Stimulated activated CD4-positive, alpha-beta T cell treated with anti-CD3 and anti-CD28 coated beads, Interleukin-12 subunit alpha, Interleukin-12 subunit beta, amount 100 ng/mL, for 48 hours (primary cell): ENCODE measurements at regions not wholly inside any gene's neighbourhood (a gene's known extent, or its start where the extent isn't known, plus 50 kb on each side); places are given as distances from the start of the nearest gene placed in this dataset.
"Not testable (repeated sequence)": the region's sequence is repeated elsewhere in the genome, so short reads cannot be mapped to it uniquely, and the experiment has no call there.

Source experiments
- DNase-seq, 3 donors: peaks; one replicate each; pipeline ENCODE4 v3.0.0-alpha.2; 2020; ENCODE audit warnings: low read depth in 2 of 3, low spot score in 1 of 3

DNA sequence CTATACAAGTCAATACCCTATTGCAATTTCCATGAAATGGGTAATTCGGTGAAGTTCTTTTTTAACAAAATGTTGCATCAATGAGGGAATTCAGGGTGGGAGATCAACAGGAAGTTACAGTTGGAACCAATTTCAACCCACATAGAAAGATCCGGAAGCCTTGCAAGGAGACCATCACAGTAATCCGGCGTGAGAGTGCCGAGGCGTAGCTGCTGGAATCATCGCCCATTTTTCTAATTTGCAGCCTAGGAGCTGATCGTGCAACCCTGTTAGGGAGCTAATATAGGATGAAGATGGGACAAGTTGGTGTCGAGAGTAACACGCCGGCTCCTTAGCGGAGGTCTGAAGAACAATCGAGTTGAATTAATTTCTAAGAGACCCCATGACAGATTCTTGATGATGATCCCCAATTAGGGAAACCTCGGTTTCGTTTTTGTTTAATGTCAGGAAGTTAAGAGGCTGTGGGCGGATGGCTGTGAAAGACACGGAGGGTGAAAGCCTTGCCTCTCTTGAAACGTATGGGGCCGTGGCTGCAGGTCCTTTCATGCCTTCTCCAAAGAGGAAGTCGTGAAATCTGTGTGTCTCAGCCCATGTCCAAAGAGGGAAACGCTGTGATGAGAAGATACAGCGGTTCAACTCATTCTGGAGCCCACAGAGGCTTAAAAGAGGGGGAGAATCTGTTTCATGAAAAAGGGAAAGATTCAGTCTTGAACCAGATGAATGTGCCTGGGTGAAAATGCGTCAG lies 51.2 kb upstream of the CARD11 start:
- peak in 2 of 3 donors; percentile 24 to 38 for DNase-seq

DNA sequence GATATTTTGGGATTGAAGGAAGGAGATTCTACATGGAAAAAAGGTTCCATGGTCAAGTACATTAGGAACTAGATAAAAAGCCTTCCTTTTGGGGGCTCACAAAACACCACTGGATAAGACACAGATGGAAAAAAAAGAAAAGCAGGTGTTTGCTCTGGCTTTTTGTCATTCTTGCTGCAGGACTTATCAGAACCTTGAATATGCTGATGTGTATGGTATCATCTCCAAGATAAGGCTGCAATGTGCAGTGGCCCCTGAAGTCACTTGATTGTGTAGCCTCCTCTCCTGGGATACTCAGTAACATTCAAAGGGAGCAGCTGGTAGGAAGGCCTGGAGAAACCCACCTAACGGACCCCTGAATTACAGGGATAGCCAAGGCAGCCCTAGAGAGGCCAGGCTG lies 54.1 kb upstream of the CARD11 start:
- DNase-seq = no peak

DNA sequence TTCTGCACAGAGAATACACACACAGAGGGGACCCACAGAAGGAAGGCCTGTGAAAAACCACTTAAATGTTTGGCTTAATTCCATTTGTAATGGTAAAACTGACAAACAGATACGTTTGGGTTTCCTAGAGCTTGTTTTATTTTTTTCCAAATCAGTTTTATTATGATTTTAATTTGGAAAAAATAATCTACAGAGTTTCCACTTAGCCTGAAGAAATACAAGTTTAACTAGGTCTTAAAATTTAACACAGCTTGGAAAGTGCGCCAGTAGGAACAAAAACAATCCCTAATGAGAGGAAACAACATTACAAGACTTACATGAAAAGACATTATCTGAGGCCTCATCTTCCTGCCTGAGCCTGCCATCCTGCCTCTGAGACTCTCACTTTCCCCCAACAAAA lies 58.5 kb upstream of the CARD11 start:
- DNase-seq = no peak

DNA sequence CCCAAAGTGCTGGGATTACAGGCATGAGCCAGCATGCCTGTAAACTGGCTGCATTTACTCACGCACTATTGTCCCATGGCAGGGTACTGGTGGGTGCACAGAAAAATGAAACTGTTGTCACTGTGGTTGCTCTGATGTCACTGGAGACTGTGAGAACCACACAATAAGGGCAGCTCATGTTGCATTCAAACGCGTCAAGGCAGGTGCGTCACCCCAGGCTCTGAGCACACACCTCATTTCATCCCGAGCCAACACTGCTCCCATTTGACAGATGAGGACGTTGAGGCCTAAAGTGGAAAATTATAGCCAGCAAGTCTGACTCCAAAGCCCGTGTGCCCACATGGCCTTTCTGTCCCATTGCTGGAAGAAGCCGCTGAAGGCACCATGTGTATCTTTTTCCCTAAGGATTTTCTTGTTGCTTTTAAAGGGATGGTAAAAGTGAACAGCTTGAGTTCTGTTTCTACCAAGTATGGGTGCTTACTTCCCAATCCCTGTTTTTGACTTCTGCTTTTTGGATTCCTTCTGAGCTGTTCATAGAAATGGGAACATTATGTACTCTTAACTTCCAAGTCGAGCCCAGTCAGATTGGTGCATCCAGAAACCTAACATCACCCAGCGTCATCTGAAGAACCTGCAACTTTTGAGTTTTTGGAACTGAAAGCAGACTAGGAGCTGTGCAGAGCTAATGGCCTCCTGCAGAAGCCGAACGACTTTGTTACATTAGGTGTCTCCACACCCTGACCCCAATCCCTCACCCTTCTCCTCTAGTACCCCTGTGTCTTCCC lies 60.1 kb upstream of the CARD11 start:
- no peak for DNase-seq

DNA sequence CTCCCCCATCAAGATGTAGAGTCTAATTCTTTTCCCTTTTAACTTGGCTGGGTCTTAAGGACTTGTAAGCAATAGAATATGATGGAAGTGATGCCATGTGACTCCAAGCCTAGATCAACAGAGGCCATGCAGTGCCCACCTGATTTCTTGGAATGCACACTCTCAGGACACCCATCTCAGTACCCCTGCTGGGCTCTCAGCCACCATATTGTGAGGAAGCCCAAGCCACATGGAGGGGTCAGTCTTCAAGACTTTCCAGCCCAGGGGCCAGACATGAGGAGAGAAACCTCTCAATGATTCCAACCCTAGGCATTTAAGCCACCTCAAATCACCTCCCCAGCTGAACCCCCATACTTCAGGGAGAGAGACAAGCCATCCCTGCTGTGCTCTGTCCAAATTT lies 62.2 kb upstream of the CARD11 start:
- DNase-seq = no peak

DNA sequence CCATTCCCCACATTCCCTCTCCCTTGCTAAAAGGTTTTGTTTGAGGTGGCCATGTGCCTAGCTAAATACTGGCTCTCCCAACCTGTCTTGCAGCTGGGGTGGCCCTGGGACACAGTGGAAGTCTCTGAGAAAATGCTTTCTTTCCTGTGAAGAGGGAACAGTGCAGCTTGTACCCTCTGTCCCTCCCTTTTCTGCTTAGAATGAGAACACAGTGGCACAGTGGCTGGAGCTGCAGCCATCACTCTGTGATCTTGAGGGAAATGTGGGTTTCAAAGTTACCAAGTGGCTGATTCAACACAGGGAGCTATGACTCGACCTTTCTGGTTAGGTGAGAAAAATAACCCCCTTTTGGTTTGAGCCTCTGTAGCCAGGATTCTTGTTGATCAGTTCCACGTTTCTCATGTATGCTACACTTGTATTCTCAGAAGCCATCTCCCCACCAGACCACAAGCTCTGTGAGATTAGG lies 62.7 kb upstream of the CARD11 start:
- peak; percentile 27 to 45 (median 42) for DNase-seq

DNA sequence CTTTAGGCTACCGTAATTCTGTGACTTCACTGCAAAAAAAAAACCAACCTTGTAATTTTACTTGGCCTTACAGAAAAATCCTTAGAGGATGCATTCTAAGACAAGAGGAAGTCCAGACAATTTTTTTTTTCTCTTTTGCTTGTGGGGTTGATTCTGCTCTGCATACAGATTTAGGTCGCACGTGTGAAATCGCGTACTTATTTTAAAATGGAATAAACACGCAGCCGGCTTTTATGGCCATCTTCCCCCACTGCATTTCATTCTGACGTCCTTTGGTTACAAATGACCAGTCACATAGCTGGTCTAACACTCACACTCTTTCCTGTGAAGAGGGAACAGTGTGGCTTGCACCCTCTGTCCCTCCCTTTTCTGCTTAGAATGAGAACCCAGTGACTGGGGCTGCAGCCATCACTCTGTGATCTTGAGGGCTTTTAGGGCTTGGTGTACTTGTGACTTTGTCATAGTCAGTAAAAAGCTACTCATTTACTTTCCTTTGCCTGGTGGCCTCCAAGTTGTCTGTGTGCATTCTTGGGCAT lies 63.6 kb upstream of the CARD11 start:
- no peak for DNase-seq

DNA sequence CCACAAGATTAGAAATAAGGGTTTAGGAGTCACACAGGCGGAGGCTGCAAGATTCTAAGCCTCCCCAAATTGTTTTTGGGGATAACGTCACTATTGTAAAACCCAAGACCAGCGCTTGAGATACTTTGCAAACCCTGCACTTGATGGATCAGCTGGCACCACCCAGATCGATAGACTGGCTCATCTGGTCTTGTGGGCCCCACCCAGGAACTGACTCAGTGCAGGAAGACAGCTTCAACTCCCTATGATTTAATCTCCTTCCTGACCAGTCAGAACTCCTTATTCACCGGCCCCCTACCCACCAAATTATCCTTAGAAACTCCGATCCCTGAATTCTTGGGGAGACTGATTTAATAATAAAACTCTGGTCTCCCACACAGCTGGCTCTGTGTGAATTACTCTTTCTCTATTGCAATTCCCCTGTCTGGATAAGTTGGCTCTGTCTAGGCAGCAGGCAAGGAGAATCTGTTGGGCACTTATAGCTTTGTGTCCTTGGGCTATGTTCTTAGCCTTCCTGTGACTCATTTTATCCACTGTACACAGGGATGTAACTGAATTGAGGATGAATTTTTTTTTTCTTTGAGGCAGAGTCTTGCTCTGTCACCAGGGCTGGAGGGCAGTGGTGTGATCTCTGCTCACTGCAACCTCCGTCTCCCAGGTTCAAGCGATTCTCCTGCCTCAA lies 64.4 kb upstream of the CARD11 start:
- no peak for DNase-seq

DNA sequence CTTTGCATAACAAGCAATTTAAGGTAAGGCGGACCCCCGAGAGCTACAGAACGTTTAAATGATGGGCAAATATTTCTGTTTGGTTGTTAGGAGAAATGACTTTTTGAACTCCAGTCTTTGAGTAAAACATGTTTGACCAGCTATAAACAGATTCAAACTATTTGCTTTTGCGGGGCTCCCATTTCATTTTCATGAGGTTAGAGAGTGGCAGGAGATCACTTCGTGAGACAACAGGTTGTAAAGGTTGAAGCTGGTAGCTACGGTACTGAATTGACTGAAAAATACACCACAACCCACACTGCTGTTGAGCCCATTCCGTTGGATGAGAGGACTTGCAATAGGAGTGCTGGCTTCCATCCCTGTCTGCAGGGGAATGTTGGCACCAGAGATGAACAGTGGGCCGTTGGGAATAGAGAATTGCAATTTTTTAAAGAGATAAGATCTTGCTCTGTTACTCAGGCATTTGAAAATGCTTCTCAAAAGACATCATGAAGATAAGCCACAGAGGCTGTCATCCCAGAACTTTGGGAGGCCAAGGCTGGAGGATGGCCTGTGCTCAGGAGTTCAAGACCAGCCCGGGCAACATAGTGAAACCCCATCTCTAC lies 65.7 kb upstream of the CARD11 start:
- DNase-seq = no peak

DNA sequence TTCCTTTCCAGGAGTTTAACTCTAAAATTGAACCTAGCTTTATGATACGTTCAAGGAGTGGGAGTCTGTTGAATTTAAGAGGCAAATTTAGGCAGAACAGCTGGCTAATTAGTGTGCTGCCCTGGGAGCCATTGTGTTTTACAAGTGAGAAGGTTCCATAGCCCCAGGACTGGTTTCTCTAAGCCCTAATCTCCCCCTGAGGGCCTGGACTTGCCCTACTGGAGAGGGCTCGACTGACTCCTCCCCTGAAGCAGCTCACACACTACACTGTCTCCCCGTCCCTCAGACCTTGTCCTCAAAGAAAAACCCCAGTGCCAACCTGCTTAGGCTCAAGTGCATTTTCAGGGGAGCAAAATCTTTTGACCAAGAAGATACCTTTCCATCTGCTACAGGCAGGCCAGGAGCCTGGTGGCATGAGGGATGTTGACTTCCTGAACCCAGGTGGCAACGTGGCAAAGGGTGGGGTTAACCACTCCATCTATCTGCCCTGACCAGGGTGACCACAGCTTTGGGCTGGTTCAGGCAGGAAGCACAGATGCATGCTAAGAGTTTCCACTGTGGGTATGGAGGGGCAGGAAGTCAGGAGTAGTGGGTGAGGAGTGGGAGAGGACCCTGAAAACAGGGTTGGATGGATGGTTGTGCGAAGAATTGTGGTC lies 68.9 kb upstream of the CARD11 start:
- DNase-seq = no peak

DNA sequence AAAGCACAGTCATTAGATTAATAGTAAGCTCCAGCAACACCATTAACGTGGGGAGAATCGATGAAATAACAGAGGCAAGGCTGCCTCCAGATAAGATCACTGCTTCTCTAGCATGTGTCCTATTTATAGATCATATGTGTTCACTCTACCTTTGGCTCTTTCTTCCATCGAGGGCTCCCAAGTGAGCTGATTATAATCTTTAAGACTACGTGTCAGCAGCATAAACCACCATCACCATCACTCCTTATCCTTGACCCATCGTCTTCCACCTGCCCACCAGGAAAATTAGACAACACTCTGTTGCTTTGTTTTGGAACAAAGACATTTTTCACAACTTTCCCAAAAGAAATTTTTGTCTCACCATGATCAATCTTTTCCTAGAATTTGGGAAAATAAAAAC lies 71.2 kb upstream of the CARD11 start:
- DNase-seq = no peak

DNA sequence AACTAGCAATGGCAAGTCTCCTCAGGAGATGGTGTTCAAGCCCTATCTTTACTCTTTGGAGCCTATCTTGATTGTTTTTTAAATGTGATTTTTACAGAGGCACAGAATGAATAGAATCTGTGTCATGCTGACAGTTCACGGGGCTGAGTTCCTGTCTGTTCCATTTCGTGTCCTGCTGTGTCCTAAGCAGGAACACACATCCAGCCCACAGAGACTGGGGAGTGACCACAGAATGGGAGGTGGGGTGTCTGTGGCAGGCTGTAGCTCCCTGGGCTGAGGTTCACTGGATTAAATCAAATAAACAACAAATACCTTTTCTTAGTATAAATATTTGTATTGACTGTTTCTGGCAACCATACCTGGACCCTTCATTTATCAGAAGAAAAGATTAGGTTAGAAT lies 73.4 kb upstream of the CARD11 start:
- DNase-seq = no peak

DNA sequence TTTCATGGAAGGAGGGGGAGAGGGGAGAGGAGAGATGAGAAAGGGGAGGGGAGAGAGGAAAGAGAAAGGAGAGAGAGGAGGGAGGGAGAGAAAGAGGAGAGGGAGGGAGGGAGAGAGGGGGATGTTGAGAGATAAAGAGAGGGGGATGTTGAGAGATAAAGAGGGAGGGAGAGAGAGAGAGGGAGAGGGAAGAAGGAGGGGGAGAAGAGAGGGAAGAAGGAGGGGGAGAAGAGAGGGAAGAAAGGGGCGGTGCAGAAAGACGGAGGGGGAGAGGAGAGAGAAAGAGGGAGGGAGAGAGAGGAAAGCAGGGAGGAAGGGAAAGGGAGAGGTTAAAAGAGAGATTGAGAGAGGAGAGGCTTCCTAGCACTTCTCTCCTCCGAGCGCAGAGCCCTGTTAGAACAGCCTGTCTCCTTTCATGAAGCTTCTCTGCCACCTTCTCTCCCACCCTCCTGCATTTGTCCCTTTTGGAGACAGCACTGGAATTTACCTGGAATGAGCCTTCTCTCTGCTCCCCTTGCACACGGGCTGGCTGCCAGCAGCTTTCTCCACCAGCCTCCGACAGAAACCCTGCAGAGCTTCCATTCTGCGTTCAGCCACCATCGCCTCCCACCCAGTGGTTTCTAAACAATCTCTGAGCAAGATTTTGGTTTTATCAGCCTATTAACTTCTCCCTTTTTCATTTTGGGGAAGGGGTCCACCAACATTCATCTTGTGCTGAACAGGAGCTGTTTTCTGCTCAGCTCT lies 74.0 kb upstream of the CARD11 start:
- no peak for DNase-seq

DNA sequence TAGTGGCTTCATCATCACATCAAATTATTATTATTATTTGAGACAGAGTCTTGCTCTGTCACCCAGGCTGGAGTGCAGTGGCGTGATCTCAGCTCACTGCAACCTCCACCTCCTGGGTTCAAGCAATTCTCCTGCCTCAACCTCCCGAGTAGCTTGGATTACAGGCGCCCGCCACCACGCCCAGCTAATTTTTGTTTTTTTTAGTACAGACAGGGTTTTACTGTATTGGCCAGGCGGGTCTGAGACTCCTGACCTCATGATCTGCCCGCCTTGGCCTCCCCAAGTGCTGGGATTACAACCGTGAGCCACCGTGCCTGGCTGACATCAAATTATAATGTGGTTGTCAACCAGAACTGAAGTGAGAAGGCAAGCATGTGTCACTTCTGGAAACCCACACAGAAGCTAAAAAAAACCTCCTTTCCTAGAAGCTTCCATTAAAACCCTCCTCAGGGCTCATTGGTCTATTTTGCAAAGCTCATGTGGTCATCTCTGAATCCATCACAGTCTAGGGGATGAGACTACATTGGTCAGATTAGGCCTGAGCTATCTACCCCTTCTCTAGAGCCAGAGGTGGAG lies 75.8 kb upstream of the CARD11 start:
- not testable (repeated sequence) for DNase-seq

DNA sequence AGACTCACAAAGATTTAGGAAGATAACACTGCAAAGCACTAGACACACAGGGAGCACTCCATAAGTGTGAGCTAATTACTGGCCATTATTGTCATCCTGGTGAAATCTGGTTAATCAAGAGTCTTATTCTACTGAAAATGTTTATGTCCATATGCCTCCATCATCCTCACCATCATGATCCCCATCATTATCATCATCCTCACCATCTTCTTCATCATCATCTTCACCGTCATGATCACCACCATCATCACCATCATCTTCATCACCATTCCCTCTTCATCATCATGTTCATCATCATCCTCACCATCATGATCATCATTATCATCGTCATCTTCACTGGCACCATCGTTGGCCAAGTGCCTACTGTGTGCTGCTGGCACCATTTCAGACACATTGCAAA lies 76.3 kb upstream of the CARD11 start:
- no peak for DNase-seq

DNA sequence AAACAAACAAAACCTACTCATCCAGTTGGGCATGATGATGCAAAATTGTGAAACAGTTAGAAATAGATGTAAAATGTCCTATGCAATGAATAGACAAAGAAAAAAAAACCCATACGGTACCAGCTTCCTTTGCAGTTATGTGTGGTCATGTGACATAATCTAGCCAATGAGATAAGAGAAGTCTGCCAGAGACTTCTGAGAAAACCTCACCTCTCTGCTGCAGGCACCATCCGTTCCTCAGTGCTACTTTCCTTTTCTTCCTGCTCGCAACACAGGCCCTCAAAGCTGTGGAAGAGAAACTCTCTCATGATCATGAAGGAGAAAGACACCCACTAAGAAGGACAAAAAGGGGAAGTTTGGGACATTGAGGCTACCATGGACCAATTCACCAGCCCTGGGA lies 76.8 kb upstream of the CARD11 start:
- DNase-seq = no peak

DNA sequence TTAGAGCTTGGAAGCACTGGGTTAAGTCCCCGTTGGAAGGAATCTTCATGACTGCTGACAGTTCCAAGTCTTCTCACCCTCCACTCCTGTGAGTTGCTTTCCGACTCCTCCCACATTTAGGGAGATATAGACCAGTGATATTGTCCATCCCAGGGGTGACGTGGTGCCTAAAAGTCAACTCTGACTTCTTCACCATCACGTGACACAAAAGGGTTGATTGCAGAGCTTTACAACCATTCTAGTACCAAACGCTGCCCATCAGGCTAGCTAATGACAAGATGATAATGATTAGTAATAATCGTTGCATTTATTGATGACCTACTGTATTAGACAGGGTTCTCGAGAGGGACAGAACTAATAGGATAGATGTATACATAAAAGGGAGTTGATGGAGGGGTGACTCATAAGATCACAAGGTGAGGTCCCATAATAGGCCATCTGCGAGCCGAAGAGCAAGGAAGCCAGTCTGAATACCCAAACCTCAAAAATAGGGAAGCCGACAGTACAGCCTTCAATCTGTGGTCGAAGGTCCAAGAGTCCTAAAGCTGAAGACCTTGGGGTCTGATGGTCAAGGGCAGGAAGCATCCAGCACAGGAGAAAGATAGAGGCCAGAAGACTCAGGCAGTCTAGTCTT lies 85.3 kb upstream of the CARD11 start:
- DNase-seq = no peak

DNA sequence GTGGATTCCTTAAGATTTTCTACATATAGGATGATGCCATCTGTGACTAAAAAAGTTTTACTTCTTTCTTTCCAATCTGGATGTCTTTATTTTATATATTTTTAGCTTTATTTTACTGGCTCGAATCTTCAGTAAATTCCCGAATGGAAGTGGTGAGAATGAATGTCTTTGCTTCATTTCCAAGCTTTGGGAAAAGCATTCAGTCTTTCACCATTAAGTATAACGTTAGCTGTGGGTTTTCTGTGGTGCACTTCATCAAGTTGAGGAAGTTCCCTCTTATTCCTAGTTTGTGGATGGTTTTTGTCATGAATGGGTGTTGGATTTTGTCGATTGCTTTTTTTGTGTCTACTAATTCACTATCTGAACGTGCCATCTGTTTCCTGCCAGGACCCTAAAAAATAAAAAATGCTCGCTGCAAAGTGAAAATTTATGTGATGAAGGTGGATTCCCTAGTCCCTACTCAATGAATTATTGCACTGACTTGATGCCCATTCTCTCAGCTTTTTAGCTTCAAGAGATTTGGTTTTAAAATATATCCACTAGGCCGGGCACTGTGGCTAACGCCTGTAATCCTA lies 90.2 kb upstream of the CARD11 start:
- no peak for DNase-seq

DNA sequence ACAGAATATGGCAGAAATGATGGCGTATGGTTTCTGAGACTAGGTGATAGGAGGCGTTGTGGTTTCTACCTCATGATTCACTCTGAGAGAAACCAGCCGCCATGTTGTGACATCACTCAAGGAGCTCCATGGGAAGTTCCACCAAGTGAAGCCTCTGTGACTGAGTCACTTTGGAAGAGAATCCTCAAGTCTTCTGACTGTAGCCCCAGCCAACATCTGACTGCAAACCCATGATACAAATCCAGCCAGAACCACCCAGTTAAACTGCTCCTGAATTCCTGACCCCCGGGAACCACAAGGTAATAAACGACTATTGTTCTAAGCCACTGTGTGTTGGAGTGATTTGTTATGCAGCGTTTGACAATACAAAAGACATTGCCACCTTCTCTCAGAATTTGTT lies 91.1 kb upstream of the CARD11 start:
- DNase-seq = peak; percentile 19 to 34 (median 24)
